Neural progenitor cell (in vitro differentiated cells): ENCODE measurements at regions not wholly inside any gene's neighbourhood (a gene's known extent, or its start where the extent isn't known, plus 50 kb on each side); places are given as distances from the start of the nearest gene placed in this dataset.

Experiments used
- DNase-seq: peaks from one replicate; pipeline ENCODE4 v3.0.0-alpha.2; 2016; ENCODE audit warnings: low spot score
- H2AFZ ChIP-seq: fragments of 200-600 bp; sonication (generic); replicated peaks from 2 replicates; pipeline ENCODE4 v1.6.1; 2016; ENCODE audit warnings: antibody characterized with exemption
- H3F3A ChIP-seq: fragments of 200-600 bp; sonication (generic); 2 replicates; pipeline ENCODE4 v1.6.1; 2016; ENCODE audit warnings: antibody characterized with exemption, low read depth
- H3K27ac ChIP-seq: fragments of 200-600 bp; sonication (generic); 2 replicates; pipeline ENCODE4 v1.5.1; 2016; ENCODE audit warnings: mild to moderate bottlenecking
- H3K27me3 ChIP-seq: fragments of 200-600 bp; sonication (generic); 2 replicates; pipeline ENCODE4 v1.6.1; 2016; ENCODE audit warnings: mild to moderate bottlenecking, moderate library complexity
- H3K36me3 ChIP-seq: fragments of 200-600 bp; sonication (generic); 2 replicates; pipeline ENCODE4 v1.5.1; 2016
- H3K4me1 ChIP-seq: fragments of 200-600 bp; sonication (generic); 2 replicates; pipeline ENCODE4 v1.6.1; 2016; ENCODE audit warnings: mixed run types
- H3K4me2 ChIP-seq: fragments of 200-600 bp; sonication (generic); 2 replicates; pipeline ENCODE4 v1.6.1; 2016
- H3K4me3 ChIP-seq: fragments of 200-600 bp; sonication (generic); 2 replicates; pipeline ENCODE4 v1.5.1; 2016
- H3K79me2 ChIP-seq: fragments of 200-600 bp; sonication (generic); 2 replicates; pipeline ENCODE4 v1.6.1; 2016; ENCODE audit warnings: low read depth
- H3K9ac ChIP-seq: fragments of 200-600 bp; sonication (generic); 2 replicates; pipeline ENCODE4 v1.6.1; 2016
- H3K9me3 ChIP-seq: fragments of 200-600 bp; sonication (generic); 2 replicates; pipeline ENCODE4 v1.5.1; 2016; ENCODE audit warnings: low read depth
- H4K20me1 ChIP-seq: fragments of 200-600 bp; sonication (generic); 2 replicates; pipeline ENCODE4 v1.6.1; 2016; ENCODE audit warnings: low read depth
- H3K27ac Mint-ChIP-seq: 3 replicates; pipeline ENCODE4 v1.8.0; 2021; ENCODE audit warnings: mixed read lengths
- H3K27me3 Mint-ChIP-seq: 2 replicates; pipeline ENCODE4 v1.8.0; 2022; ENCODE audit warnings: low read depth, mild to moderate bottlenecking, inconsistent platforms, moderate library complexity, mixed read lengths; ENCODE audit not compliant: insufficient read depth
- H3K36me3 Mint-ChIP-seq: 3 replicates; pipeline ENCODE4 v1.8.0; 2021; ENCODE audit warnings: mixed read lengths
- H3K4me1 Mint-ChIP-seq: 3 replicates; pipeline ENCODE4 v1.8.0; 2021; ENCODE audit warnings: mixed read lengths
- H3K4me3 Mint-ChIP-seq: 3 replicates; pipeline ENCODE4 v1.8.0; 2021; ENCODE audit warnings: mild to moderate bottlenecking, moderate library complexity, mixed read lengths
- H3K9me3 Mint-ChIP-seq: 3 replicates; pipeline ENCODE4 v1.8.0; 2020; ENCODE audit warnings: mixed read lengths
- EZH2 ChIP-seq: fragments of 200-600 bp; sonication (generic); IDR thresholded peaks from 2 replicates; pipeline ENCODE4 v1.6.1; 2017; ENCODE audit warnings: antibody characterized with exemption, mild to moderate bottlenecking, moderate library complexity
- EZH2phosphoT487 ChIP-seq: fragments of 200-600 bp; sonication (generic); IDR thresholded peaks from 2 replicates; pipeline ENCODE4 v1.6.1; 2017; ENCODE audit warnings: antibody characterized with exemption
- TF ChIP-seq, protein P1 (sequence below): fragments of 200-600 bp; sonication (generic); IDR thresholded peaks from 2 replicates; pipeline ENCODE4 v1.5.1; 2017; ENCODE audit warnings: antibody characterized with exemption, mild to moderate bottlenecking

DNA sequence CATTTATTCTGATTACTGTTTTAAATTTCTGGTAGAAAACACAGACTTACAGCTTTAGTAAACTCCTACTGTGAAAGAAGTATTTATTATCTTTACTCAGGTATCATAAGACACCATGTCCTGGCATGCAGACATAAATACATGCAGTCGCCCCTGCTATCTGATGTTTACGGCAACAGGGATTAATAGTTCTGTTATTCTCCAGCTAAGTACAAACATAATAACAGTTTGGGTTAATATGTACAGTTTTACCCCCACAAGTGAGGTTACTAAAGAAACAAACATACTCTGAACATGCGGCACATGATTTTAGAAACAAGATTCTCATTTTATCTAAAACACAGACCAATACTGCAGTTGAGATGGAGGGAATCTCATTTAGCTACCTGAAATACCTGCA is 170.8 kb downstream of the ABCA8 start:
- H3K79me2 ChIP-seq = no peaks in the 10 kb centered on the region
- H3K27ac Mint-ChIP-seq = no peak overlapping the region
- DNase-seq = no peak
- H3K36me3 ChIP-seq = no peaks in the 10 kb centered on the region
- TF ChIP-seq, protein P1, sequence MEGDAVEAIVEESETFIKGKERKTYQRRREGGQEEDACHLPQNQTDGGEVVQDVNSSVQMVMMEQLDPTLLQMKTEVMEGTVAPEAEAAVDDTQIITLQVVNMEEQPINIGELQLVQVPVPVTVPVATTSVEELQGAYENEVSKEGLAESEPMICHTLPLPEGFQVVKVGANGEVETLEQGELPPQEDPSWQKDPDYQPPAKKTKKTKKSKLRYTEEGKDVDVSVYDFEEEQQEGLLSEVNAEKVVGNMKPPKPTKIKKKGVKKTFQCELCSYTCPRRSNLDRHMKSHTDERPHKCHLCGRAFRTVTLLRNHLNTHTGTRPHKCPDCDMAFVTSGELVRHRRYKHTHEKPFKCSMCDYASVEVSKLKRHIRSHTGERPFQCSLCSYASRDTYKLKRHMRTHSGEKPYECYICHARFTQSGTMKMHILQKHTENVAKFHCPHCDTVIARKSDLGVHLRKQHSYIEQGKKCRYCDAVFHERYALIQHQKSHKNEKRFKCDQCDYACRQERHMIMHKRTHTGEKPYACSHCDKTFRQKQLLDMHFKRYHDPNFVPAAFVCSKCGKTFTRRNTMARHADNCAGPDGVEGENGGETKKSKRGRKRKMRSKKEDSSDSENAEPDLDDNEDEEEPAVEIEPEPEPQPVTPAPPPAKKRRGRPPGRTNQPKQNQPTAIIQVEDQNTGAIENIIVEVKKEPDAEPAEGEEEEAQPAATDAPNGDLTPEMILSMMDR = no peak
- TF ChIP-seq EZH2phosphoT487 (no peak), EZH2 (no peak)
- peaks cover 21% of the 10 kb centered on the region for H3K9me3 Mint-ChIP-seq
- H4K20me1 ChIP-seq = no peaks in the 10 kb centered on the region
- no peaks in the 10 kb centered on the region for H3K36me3 Mint-ChIP-seq
- no peak overlapping the region for H3K9ac ChIP-seq
- H3F3A ChIP-seq = no peaks in the 10 kb centered on the region
- no peaks in the 10 kb centered on the region for H3K4me1 ChIP-seq
- H3K4me2 ChIP-seq = no peak overlapping the region
- no peak overlapping the region for H3K4me3 Mint-ChIP-seq
- H3K27me3 ChIP-seq = no peaks in the 10 kb centered on the region
- no peak overlapping the region for H3K4me3 ChIP-seq
- no peak overlapping the region for H3K27ac ChIP-seq
- H3K27me3 Mint-ChIP-seq = peaks cover 2% of the 10 kb centered on the region
- H3K4me1 Mint-ChIP-seq = no peaks in the 10 kb centered on the region
- H2AFZ ChIP-seq = no peak overlapping the region
- no peaks in the 10 kb centered on the region for H3K9me3 ChIP-seq

DNA sequence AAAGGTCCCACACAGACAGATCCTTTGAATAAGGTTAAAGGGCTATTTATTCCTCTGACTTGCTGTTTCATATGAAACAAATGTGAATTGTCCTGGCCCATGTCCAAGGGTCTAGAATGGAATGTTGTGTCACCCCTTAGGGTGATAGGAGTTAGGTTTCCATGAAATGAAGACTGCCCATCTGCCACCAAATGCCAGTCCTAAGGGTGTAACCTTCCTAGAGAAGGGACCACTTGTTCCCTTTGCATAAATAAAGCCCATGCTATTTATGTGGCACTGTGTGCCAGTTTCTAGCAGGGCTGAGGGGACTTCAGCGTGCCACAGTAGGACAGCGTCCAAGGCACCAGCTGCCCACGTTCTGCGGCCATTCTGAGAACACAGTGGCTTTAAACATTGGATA is 171.3 kb downstream of the ABCA8 start:
- H2AFZ ChIP-seq = no peak overlapping the region
- no peaks in the 10 kb centered on the region for H3F3A ChIP-seq
- H3K4me1 Mint-ChIP-seq = no peaks in the 10 kb centered on the region
- no peak for DNase-seq
- no peak overlapping the region for H3K4me3 ChIP-seq
- no peak overlapping the region for H3K4me2 ChIP-seq
- H3K79me2 ChIP-seq = no peaks in the 10 kb centered on the region
- no peaks in the 10 kb centered on the region for H3K9me3 ChIP-seq
- H3K36me3 ChIP-seq = no peaks in the 10 kb centered on the region
- H3K27ac Mint-ChIP-seq = no peak overlapping the region
- H4K20me1 ChIP-seq = no peaks in the 10 kb centered on the region
- no peak overlapping the region for H3K4me3 Mint-ChIP-seq
- no peaks in the 10 kb centered on the region for H3K36me3 Mint-ChIP-seq
- peaks cover 2% of the 10 kb centered on the region for H3K27me3 Mint-ChIP-seq
- no peaks in the 10 kb centered on the region for H3K4me1 ChIP-seq
- H3K27me3 ChIP-seq = no peaks in the 10 kb centered on the region
- no peak overlapping the region for H3K9ac ChIP-seq
- H3K9me3 Mint-ChIP-seq = peaks cover 18% of the 10 kb centered on the region
- TF ChIP-seq, protein P1 = no peak
- TF ChIP-seq EZH2 (no peak), EZH2phosphoT487 (no peak)
- H3K27ac ChIP-seq = no peak overlapping the region

DNA sequence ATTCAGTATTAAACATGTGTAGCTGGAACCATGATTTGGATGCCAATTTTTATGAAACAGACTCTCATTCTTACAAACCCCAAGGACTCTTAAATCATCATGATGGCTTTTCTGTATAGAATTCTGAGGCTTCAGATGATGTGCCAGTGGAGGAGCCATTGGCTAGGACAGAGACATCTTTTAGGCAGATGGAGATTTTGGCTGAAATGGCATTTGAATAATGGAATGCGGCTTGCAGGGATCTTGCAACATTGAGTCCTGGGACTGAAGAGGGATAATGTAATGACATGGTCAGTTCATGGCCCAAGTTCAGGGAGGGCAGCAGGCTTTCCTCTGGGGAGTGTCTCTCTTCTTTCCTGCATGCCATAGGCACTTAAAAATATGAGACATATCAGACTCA is 172.4 kb downstream of the ABCA8 start:
- Histone ChIP-seq H3K9me3 (no peaks in the 10 kb centered on the region), H3K4me2 (no peak overlapping the region), H3K36me3 (no peaks in the 10 kb centered on the region), H3K9ac (no peak overlapping the region), H3K4me1 (no peaks in the 10 kb centered on the region), H3F3A (no peaks in the 10 kb centered on the region), H4K20me1 (no peaks in the 10 kb centered on the region), H3K79me2 (no peaks in the 10 kb centered on the region), H2AFZ (no peak overlapping the region), H3K27me3 (no peaks in the 10 kb centered on the region), H3K4me3 (no peak overlapping the region), H3K27ac (no peak overlapping the region)
- peaks cover 13% of the 10 kb centered on the region for H3K9me3 Mint-ChIP-seq
- no peak for DNase-seq
- H3K4me3 Mint-ChIP-seq = no peak overlapping the region
- peaks cover 6% of the 10 kb centered on the region for H3K4me1 Mint-ChIP-seq
- H3K36me3 Mint-ChIP-seq = no peaks in the 10 kb centered on the region
- no peak overlapping the region for H3K27ac Mint-ChIP-seq
- TF ChIP-seq EZH2 = no peak
- TF ChIP-seq, protein P1 = no peak
- no peak for TF ChIP-seq EZH2phosphoT487
- peaks cover 2% of the 10 kb centered on the region for H3K27me3 Mint-ChIP-seq
